ENCODE measurements at regions not wholly inside any gene's neighbourhood (a gene's known extent, or its start where the extent isn't known, plus 50 kb on each side); places are given as distances from the start of the nearest gene placed in this dataset.
A peak's percentile ranks its signal among the peaks of the same experiment; 100 is the strongest.

DNA sequence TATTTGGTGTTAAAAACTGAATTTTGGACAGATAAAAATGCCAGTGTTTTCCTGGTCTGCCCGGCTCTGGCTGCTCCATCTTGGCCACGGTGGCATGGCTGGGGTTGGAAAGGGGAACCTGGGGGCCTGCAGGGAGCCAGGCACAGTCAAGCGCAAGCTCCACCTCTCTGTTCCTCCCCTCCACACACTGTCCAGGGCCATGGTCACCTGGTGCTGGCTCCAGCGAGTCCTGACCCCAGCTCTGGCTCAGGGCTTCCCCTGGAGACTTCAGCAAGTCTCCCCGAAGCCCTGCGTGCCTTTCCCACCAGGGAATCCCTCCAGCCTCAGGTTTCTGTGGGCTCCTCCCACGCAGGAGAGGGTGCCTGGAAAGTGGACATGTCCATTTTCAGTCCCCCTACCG, 298.5 kb downstream of the QKI start (continued):
- TF ChIP-seq CSDC2 (CRISPR knock-in tag; IDR thresholded peaks at IDR 0.05) (no peak), CREB5 (CRISPR knock-in tag; IDR thresholded peaks at IDR 0.05; ENCODE audit: low read depth) (no peak)

GRCh38 chr6:163712566-163712961, 298.0 kb downstream of the QKI start:
- TF ChIP-seq ZC3H10 (CRISPR knock-in tag; IDR thresholded peaks at IDR 0.05) (no peak), TCF4 (CRISPR knock-in tag; IDR thresholded peaks at IDR 0.05; ENCODE audit: borderline replicate concordance) (no peak), ISL1 (CRISPR knock-in tag; IDR thresholded peaks at IDR 0.05) (no peak), GLIS3 (CRISPR knock-in tag; IDR thresholded peaks at IDR 0.05) (no peak)
- no peak for ATAC-seq

- TF ChIP-seq TCF4 (CRISPR knock-in tag; IDR thresholded peaks at IDR 0.05; ENCODE audit: borderline replicate concordance) (peak; percentile 56; the same call in 1 of the 2 replicates), ISL1 (CRISPR knock-in tag; IDR thresholded peaks at IDR 0.05) (no peak), ZFP3 (CRISPR knock-in tag; IDR thresholded peaks at IDR 0.05) (no peak)
- peak; percentile 34; the same call in 1 of the 3 replicates for ATAC-seq
Measured at GRCh38 chr6:163711615-163712565, 297.4 kb downstream of the QKI start.

- TF ChIP-seq, protein P1, sequence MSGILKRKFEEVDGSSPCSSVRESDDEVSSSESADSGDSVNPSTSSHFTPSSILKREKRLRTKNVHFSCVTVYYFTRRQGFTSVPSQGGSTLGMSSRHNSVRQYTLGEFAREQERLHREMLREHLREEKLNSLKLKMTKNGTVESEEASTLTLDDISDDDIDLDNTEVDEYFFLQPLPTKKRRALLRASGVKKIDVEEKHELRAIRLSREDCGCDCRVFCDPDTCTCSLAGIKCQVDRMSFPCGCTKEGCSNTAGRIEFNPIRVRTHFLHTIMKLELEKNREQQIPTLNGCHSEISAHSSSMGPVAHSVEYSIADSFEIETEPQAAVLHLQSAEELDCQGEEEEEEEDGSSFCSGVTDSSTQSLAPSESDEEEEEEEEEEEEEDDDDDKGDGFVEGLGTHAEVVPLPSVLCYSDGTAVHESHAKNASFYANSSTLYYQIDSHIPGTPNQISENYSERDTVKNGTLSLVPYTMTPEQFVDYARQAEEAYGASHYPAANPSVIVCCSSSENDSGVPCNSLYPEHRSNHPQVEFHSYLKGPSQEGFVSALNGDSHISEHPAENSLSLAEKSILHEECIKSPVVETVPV (CRISPR knock-in tag; IDR thresholded peaks at IDR 0.05): no peak
- TF ChIP-seq ISL1 (CRISPR knock-in tag; IDR thresholded peaks at IDR 0.05): no peak
- no peak for TF ChIP-seq ZNF565 (CRISPR knock-in tag; conservative IDR thresholded peaks at IDR 0.05; ENCODE audit: low read depth)
- TF ChIP-seq ARNTL (CRISPR knock-in tag; IDR thresholded peaks at IDR 0.05; ENCODE audit: borderline replicate concordance, low read depth): no peak
- ATAC-seq: no peak
Measured at GRCh38 chr6:163710532-163711470, 296.3 kb downstream of the QKI start.

- TF ChIP-seq ISL1 (CRISPR knock-in tag; IDR thresholded peaks at IDR 0.05) (no peak), TSHZ2 (CRISPR knock-in tag; IDR thresholded peaks at IDR 0.05) (no peak)
- no peak for ATAC-seq
Measured at GRCh38 chr6:163709693-163710092, 295.2 kb downstream of the QKI start.

- ATAC-seq: no peak
- no peak for TF ChIP-seq ARNTL (CRISPR knock-in tag; IDR thresholded peaks at IDR 0.05; ENCODE audit: borderline replicate concordance, low read depth)
Measured at GRCh38 chr6:163709255-163709654, 294.7 kb downstream of the QKI start.

DNA sequence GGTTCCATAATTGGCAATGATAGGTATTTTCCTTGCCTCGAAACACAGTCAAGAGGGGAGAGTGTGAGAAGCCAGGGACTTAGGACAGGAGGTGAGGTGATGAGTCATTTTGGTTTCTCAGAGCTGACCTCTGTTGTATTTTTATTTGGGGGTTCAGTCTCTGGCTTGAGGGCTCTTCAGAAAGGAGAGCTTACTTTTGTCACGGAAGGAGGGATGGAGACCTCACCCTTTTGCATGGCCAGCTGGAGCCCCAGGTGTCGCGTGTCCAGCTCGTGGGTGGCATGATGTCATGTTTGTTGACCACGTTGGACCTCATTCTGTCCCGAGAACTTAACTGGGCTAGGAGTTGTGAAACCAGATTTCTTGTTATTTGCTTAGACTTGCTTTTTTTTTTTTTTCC, 293.9 kb downstream of the QKI start:
- TF ChIP-seq CREB5 (CRISPR knock-in tag; IDR thresholded peaks at IDR 0.05; ENCODE audit: low read depth): no peak
- ATAC-seq: no peak

Measured in SK-N-SH treated with all-trans-retinoic acid at 6 μM for 48 hours (cell line).